Spleen (tissue), 11 donors: ENCODE measurements at regions not wholly inside any gene's neighbourhood (a gene's known extent, or its start where the extent isn't known, plus 50 kb on each side); places are given as distances from the start of the nearest gene placed in this dataset.

ENCODE experiments used
- DNase-seq: peaks from one replicate; pipeline ENCODE4 v3.0.0-alpha.2; 2020
- H3K27ac ChIP-seq, 8 donors: fragments of 200-600 bp; sonication (generic) in 7 of 8; 1 replicate in 4 of 8; 2 replicates in 4 of 8; pipeline versions ENCODE4 v1.5.0 to v1.8.0; 2016 to 2021; ENCODE audit warnings: inconsistent platforms in 4 of 8, mild to moderate bottlenecking in 4 of 8, moderate library complexity in 1 of 8
- H3K27me3 ChIP-seq, 7 donors: fragments of 200-600 bp; sonication (generic) in 6 of 7; replicated peaks in 1 of 7; 1 replicate in 4 of 7; 2 replicates in 3 of 7; pipeline versions ENCODE4 v1.5.0 to v1.8.0; 2016 to 2021; ENCODE audit warnings: inconsistent platforms in 3 of 7, mild to moderate bottlenecking in 1 of 7
- H3K36me3 ChIP-seq, 6 donors: fragments of 200-600 bp; sonication (generic) in 5 of 6; 1 replicate in 4 of 6; 2 replicates in 2 of 6; pipeline versions ENCODE4 v1.5.0 to v1.8.0; 2016 to 2021; ENCODE audit warnings: inconsistent platforms in 2 of 6
- H3K4me1 ChIP-seq, 6 donors: fragments of 200-600 bp; sonication (generic) in 5 of 6; 1 replicate in 3 of 6; 2 replicates in 3 of 6; pipeline versions ENCODE4 v1.5.0 to v1.8.0; 2016 to 2021; ENCODE audit warnings: inconsistent platforms in 3 of 6
- H3K4me3 ChIP-seq, 8 donors: fragments of 200-600 bp; sonication (generic) in 7 of 8; 1 replicate in 4 of 8; 2 replicates in 4 of 8; pipeline versions ENCODE4 v1.5.0 to v1.8.0; 2016 to 2021; ENCODE audit warnings: inconsistent platforms in 4 of 8, mild to moderate bottlenecking in 4 of 8, moderate library complexity in 2 of 8
- H3K9me3 ChIP-seq, 8 donors: fragments of 200-600 bp; sonication (generic) in 7 of 8; 1 replicate in 4 of 8; 2 replicates in 4 of 8; pipeline versions ENCODE4 v1.5.0 to v1.8.0; 2016 to 2021; ENCODE audit warnings: inconsistent platforms in 4 of 8
- CTCF ChIP-seq, 11 experiments: fragments of 200-600 bp in 7 of 11; fragments of 450-650 bp in 4 of 11; sonication (generic) in 4 of 11; IDR thresholded peaks in 8 of 11; conservative IDR thresholded peaks in 3 of 11; 1 replicate in 7 of 11; 2 replicates in 4 of 11; pipeline versions ENCODE4 v1.4.0 to v1.8.0; 2016 to 2021; ENCODE audit warnings: antibody characterized with exemption in 11 of 11, inconsistent platforms in 4 of 11, mild to moderate bottlenecking in 1 of 11
- POLR2A ChIP-seq, 3 donors: fragments of 450-650 bp; IDR thresholded peaks; one replicate each; pipeline ENCODE4 v1.5.1; 2017; ENCODE audit warnings: antibody characterized with exemption in 3 of 3, mild to moderate bottlenecking in 1 of 3
- POLR2AphosphoS5 ChIP-seq, 3 donors: sonication (generic); formaldehyde crosslinking; IDR thresholded peaks; one replicate each; pipeline ENCODE4 v1.5.1; 2017; ENCODE audit warnings: antibody characterized with exemption in 3 of 3
- WGBS, 5 donors: extraction: QIAGEN DNeasy Blood & Tissue Kit in 3 of 5; methylation state at CpG; one replicate each; pipeline versions ENCODE4 v1.1.5 to v1.1.7; 2013 to 2018; 5-methylcytosine and 5-hydroxymethylcytosine counted together
- intact Hi-C: fragments of 100-400 bp; cut with DNase I; formaldehyde crosslinking; loops from one replicate; pipeline ENCODE4 v1.15.0; 2023; ENCODE audit warnings: low total_unique reads
- donor health status: healthy with polysubstance abuse.
- donor health status: DM: no; HTN: no; CAD: no; lungs with moderate emphysema.
- donor health status: DM: no; HTN: no; CAD: no.
- donor health status: Bipolar disorder and iron deficiency.
- donor health status: healthy.
- donor health status: DM: no; HTN: no; CAD: no.
- donor health status: DM: yes; HTN: yes; CAD: no.

DNA sequence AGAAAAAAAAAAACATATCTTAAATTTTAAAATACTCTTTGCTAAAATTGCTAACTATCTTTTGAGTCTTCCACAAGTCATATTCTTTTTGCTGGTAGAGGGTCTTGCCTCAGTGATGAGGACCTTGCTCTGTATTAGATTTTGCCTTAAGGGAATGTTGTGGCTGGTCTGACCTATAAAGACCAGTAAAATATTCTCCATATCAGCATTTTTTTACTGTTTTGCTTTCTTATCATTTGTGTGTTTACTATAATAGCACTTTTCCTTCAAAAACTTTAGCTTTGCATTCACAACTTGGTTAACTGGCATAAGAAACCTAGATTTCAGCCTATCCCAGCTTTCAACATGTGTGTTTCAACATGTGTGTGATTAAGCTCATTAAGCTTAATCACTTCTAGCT lies 224.7 kb upstream of the CDH18 start:
- H3K4me1 ChIP-seq, result no peaks in the 10 kb centered on the region
- H3K4me3 ChIP-seq, result no peak overlapping the region
- TF ChIP-seq CTCF (IDR thresholded peaks at IDR 0.05 in 8 of 11, conservative IDR thresholded peaks at IDR 0.05 in 3 of 11) (no peak), POLR2AphosphoS5 (IDR thresholded peaks at IDR 0.05) (no peak), POLR2A (IDR thresholded peaks at IDR 0.05) (no peak)
- no peaks in the 10 kb centered on the region for H3K36me3 ChIP-seq
- intact Hi-C loops, result no loop called here
- DNase-seq, result no peak
- H3K27ac ChIP-seq, result no peak overlapping the region
- H3K9me3 ChIP-seq, result peaks cover 0 to 16% (median 0%) of the 10 kb centered on the region in 8 donors
- no peaks in the 10 kb centered on the region for H3K27me3 ChIP-seq

DNA sequence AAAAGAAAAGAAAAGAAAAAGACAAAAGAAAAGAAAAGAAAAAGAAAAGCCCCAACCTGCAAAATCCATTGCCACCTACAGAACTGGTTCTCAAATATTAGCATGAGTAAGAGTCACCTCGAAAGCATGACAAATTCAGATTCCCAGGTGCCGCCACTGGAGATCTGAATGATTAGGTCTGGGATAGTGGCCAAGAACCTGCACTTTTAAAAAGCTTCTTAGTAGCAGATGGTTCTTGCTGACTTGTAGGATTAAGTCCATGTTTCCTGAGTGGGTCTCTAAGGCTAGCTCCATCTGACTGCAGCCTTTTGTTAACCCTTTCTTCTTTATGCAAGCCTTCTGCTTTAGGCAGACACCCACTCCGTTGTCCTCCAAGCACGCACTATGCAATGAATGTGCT lies 178.5 kb upstream of the CDH18 start:
- DNase-seq, result no peak
- Histone ChIP-seq H3K9me3 (peaks cover 0 to 13% (median 0%) of the 10 kb centered on the region in 8 donors), H3K4me3 (no peak overlapping the region), H3K4me1 (no peaks in the 10 kb centered on the region), H3K36me3 (no peaks in the 10 kb centered on the region), H3K27me3 (no peaks in the 10 kb centered on the region), H3K27ac (no peak overlapping the region)
- TF ChIP-seq POLR2AphosphoS5 (IDR thresholded peaks at IDR 0.05) (no peak), CTCF (IDR thresholded peaks at IDR 0.05 in 8 of 11, conservative IDR thresholded peaks at IDR 0.05 in 3 of 11) (no peak), POLR2A (IDR thresholded peaks at IDR 0.05) (no peak)
- WGBS, 5 donors, result 69 to 80% (median 78%) methylated on average over 4 of the region's 4 CpGs
- intact Hi-C loops, result no loop called here

DNA sequence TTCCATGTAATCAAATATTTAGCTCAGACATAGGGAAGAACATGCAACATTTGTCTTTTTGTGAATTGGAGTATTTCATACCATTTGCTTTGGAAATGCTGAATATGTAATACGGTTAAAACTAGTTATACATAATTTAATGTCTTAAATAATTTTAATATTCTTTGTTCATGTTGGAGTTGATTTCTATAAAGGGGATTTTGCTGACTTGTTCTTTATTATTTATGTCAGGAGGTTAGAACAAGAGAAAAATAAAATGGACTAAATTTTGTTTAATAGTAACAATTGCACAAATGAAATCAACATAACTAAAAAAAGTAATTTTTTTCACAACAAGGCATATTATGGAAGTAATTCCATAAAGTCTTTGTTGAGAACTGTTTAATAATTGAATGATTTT lies 170.0 kb upstream of the CDH18 start:
- Histone ChIP-seq H3K4me3 (no peak overlapping the region), H3K36me3 (no peaks in the 10 kb centered on the region), H3K4me1 (no peaks in the 10 kb centered on the region), H3K27me3 (no peaks in the 10 kb centered on the region), H3K27ac (no peak overlapping the region), H3K9me3 (peaks cover 0 to 22% (median 13%) of the 10 kb centered on the region in 8 donors)
- TF ChIP-seq POLR2A (IDR thresholded peaks at IDR 0.05), result no peak
- no peak for DNase-seq
- intact Hi-C loops, result no loop called here
- WGBS, 5 donors, result 51 to 100% (median 92%) methylated on average over 1 of the region's 1 CpG

DNA sequence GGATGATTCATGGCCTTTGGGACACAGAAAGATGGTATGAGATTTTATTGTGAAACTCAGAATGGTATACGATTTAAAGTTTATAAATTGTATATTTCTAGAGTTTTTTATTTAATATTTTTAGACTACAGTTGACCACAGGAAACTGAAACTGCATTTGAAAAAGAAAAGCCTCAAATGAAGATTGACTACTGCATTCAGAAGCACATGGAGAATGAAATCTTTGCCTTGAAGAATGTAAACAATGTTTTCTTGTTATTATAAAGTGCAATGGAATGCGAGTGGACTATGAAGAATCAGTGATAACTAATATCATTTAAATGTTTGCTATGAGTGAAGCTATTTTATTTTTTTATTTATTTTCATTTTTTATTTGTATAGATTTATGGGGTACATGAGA lies 169.1 kb upstream of the CDH18 start:
- Histone ChIP-seq H3K9me3 (peaks cover 0 to 26% (median 13%) of the 10 kb centered on the region in 8 donors), H3K4me3 (no peak overlapping the region), H3K36me3 (no peaks in the 10 kb centered on the region), H3K4me1 (no peaks in the 10 kb centered on the region), H3K27me3 (no peaks in the 10 kb centered on the region), H3K27ac (no peak overlapping the region)
- 59 to 85% (median 80%) methylated on average over 2 of the region's 2 CpGs for WGBS, 5 donors
- no peak for TF ChIP-seq POLR2A (IDR thresholded peaks at IDR 0.05)
- TF ChIP-seq POLR2AphosphoS5 (IDR thresholded peaks at IDR 0.05), result no peak
- no peak for TF ChIP-seq CTCF (IDR thresholded peaks at IDR 0.05 in 8 of 11, conservative IDR thresholded peaks at IDR 0.05 in 3 of 11)
- no peak for DNase-seq
- intact Hi-C loops, result no loop called here

DNA sequence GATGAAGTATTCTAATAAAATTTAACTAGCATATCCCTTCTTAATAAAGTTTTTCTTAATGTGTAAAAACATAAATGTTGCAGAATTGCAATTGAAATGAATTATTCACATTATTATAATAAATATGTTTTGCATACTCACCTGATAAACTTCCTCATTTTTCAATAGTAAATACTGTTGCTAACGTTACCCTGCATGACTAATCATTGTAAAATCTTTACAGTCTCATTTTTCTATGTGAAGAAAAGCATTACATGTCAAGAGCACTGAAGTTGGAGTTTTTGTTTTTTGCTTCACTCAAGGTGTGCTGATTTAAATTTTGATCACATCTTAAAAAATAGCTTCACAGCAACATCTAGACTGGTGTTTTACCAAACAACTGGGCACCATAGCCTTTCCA lies 157.2 kb upstream of the CDH18 start:
- intact Hi-C loops, result no loop called here
- Histone ChIP-seq H3K27me3 (no peaks in the 10 kb centered on the region), H3K9me3 (peaks cover 0 to 20% (median 2%) of the 10 kb centered on the region in 8 donors), H3K36me3 (no peaks in the 10 kb centered on the region), H3K4me3 (no peak overlapping the region), H3K27ac (no peak overlapping the region), H3K4me1 (no peaks in the 10 kb centered on the region)
- no peak for TF ChIP-seq CTCF (IDR thresholded peaks at IDR 0.05 in 8 of 11, conservative IDR thresholded peaks at IDR 0.05 in 3 of 11)
- no peak for TF ChIP-seq POLR2AphosphoS5 (IDR thresholded peaks at IDR 0.05)
- no peak for TF ChIP-seq POLR2A (IDR thresholded peaks at IDR 0.05)
- WGBS, 5 donors, result 24 to 35% (median 27%) methylated on average over 1 of the region's 1 CpG
- no peak for DNase-seq
